DMS153 treated with DMSO at 0.1 percent for 48 hours (cell line): ENCODE measurements at regions not wholly inside any gene's neighbourhood (a gene's known extent, or its start where the extent isn't known, plus 50 kb on each side); places are given as distances from the start of the nearest gene placed in this dataset.

Experiments used
- DNase-seq: peaks from one replicate; lab custom pipeline; 2025; ENCODE audit not compliant: unreplicated experiment; lab: John Stamatoyannopoulos, UW

- DNase-seq = no peak
These were observed 229.7 kb downstream of the EPHA4 start for GRCh38 chr2:221342388-221342787.

DNA sequence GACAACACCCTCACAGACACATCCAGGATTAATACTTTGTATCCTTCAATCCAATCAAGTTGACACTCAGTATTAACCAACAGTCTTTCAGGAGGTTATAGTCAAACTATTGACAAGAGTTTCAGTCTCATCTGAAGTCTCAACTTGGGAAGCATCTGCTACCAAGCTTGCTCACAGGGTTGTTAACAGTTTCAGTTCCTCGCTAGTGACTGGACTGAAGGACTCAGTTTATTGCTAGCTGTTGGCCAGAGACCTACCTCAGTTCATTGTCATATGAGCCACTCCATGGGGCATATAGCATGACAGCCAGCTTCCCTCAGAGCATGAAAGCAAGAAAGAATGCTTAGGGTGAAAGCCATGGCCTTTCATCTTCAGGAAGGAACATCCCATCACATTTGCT, 228.6 kb downstream of the EPHA4 start:
- no peak for DNase-seq

DNA sequence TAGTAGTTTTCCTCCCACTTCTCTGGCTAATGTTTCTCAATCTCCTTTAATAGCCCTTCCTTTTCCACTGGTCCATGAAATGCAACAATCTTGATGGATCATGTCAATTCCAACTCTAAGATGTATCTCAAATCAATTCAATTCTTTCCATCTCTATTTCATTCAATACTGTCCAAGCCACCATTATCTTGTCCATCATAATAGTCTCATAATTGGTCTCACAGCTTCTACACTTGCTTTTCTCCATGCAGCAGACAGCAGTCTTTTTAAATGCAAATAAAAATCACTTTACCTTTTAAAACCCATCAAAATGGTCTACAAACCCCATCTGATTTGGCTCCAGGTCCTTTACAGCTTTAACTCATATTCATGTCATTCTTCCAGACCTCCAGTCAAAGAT, 226.6 kb downstream of the EPHA4 start:
- no peak for DNase-seq

DNA sequence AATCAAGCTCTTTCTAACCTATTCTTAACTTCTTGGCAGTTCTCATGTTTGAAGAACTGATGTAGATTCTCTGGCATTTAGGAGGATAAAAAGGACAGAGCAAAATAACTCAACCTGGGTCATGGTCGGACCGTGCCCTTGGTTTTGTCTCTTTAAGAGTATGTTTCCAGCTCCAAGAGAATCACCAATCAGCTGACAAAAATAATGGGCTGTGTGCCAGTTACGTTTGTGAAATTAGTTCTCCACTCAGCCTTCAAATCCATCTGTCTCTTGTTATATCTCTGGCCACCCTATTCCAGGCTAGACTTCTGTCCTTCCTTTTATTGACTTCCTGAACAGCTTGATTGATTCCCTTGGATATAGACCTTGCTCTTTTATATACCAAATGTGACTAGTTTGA, 225.7 kb downstream of the EPHA4 start:
- DNase-seq = no peak

DNA sequence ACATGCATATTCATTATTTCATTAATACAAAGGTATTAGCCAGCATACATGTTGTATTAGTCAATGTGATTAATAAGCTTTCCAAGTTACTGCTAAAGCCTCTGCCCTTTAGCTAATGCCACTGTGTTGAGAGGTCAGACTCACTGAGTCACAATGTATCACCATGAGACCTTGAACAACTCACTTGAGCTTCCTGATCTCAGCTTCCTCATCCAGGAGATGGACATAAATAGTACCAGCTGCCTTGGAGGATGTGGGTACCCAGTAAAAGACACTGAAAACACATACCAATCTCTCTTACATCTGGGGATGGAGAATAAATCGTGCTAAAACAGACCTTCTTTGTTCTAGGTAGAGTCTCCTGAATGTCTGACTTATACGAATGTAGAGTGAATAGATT, 224.6 kb downstream of the EPHA4 start:
- no peak for DNase-seq

- no peak for DNase-seq
These were observed 221.5 kb downstream of the EPHA4 start for GRCh38 chr2:221350616-221351015.

- no peak for DNase-seq
These were observed 218.9 kb downstream of the EPHA4 start for GRCh38 chr2:221353201-221353600.

- no peak for DNase-seq
These were observed 211.8 kb downstream of the EPHA4 start for GRCh38 chr2:221360312-221360711.

DNA sequence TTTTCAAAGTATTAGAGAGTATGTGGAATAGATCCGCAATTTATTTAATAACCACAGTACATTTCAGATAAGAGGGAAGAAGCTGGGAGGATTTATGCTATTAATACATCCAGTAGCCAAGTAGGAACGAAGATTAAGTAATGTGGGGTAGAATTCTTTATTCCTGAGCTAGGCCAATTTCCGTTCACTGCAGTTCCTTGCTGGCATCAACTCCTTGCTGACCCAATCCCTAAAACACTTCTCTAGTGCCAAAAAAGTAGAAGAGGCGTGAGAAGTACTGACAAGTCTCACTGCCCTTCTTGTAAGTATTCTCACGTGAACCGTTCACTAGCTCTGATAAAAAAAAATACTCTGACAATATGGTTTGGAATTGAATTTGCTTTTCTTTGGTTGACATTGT, 211.4 kb downstream of the EPHA4 start:
- DNase-seq = no peak

DNA sequence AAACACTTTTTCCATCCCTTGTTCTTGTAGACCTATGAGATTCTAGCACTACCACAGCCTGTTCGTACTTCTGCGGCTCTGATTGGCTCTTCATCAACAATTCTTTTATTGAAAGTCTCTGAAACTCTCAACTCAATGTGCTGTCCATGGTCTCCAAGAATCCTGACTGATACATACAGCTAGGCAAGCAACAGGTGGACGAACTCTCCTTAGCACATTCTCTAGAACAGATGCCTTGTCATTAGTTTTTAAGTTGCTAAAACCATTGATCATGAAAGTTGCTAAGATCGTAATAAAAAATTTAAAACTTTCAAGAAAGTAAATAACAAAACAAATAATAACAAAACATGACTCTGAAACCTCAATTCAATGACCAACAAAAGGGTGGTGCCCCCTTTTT, 210.5 kb downstream of the EPHA4 start:
- DNase-seq = no peak

DNA sequence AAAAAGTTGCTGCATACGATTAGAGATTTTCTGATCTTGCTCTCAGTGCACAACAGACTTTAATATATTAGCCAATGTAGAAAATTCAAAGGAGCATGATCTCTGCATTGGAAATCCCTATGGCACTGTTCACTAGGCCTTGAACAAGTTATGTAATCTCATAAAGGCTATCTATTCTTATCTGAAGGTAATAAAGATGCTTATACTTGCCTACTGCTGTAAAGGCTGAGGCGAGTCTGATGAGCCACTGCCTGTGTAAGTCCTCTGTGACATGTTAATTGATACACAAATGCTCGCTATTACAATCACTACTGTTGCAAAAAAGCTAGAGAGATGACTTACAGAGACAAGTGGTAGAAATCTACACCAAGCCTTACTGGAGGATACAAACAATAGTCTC, 207.4 kb downstream of the EPHA4 start:
- DNase-seq = no peak
